SKM-1 (cell line): ENCODE measurements at regions not wholly inside any gene's neighbourhood (a gene's known extent, or its start where the extent isn't known, plus 50 kb on each side); places are given as distances from the start of the nearest gene placed in this dataset.
A peak's percentile ranks its signal among the peaks of the same experiment; 100 is the strongest.

ENCODE experiments used
- DNase-seq: peaks from one replicate; lab custom pipeline; 2025; ENCODE audit not compliant: unreplicated experiment; lab: John Stamatoyannopoulos, UW

GRCh38 chr5:61621202-61621650, 289.2 kb downstream of the ZSWIM6 start:
- no peak for DNase-seq

GRCh38 chr5:61622156-61622555, 290.1 kb downstream of the ZSWIM6 start:
- no peak for DNase-seq

GRCh38 chr5:61623401-61624069, 291.5 kb downstream of the ZSWIM6 start:
- no peak for DNase-seq

- DNase-seq, result no peak
Measured at GRCh38 chr5:61624553-61625136, 292.6 kb downstream of the ZSWIM6 start.

- DNase-seq, result no peak
Measured at GRCh38 chr5:61625137-61625561, 293.1 kb downstream of the ZSWIM6 start.

GRCh38 chr5:61625681-61626621, 293.9 kb downstream of the ZSWIM6 start:
- peak; percentile 10 for DNase-seq

GRCh38 chr5:61626639-61627282, 294.7 kb downstream of the ZSWIM6 start:
- DNase-seq, result no peak

GRCh38 chr5:61627531-61627930, 295.5 kb downstream of the ZSWIM6 start:
- no peak for DNase-seq

GRCh38 chr5:61630908-61631307, 298.9 kb downstream of the ZSWIM6 start:
- DNase-seq, result no peak

GRCh38 chr5:61631438-61631941, 299.4 kb downstream of the ZSWIM6 start:
- no peak for DNase-seq

- no peak for DNase-seq
Measured at GRCh38 chr5:61632064-61632463, 300.0 kb downstream of the ZSWIM6 start.

- DNase-seq, result no peak
Measured at GRCh38 chr5:61635271-61635670, 303.2 kb downstream of the ZSWIM6 start.

- DNase-seq, result no peak
Measured at GRCh38 chr5:61637566-61637965, 305.5 kb downstream of the ZSWIM6 start.

- DNase-seq, result no peak
Measured at GRCh38 chr5:61638476-61638875, 306.4 kb downstream of the ZSWIM6 start.

- DNase-seq, result no peak
Measured at GRCh38 chr5:61640179-61641021, 308.3 kb downstream of the ZSWIM6 start.

- DNase-seq, result no peak
Measured at GRCh38 chr5:61641748-61642565, 309.9 kb downstream of the ZSWIM6 start.

GRCh38 chr5:61647672-61648071, 315.6 kb downstream of the ZSWIM6 start:
- no peak for DNase-seq

- DNase-seq, result no peak
Measured at GRCh38 chr5:61649231-61649630, 317.2 kb downstream of the ZSWIM6 start.

- DNase-seq, result no peak
Measured at GRCh38 chr5:61649971-61650370, 317.9 kb downstream of the ZSWIM6 start.
